HepG2 (cell line): ENCODE measurements at regions not wholly inside any gene's neighbourhood (a gene's known extent, or its start where the extent isn't known, plus 50 kb on each side); places are given as distances from the start of the nearest gene placed in this dataset.

Source experiments
- AGO1 ChIP-seq: fragments of 200-400 bp; formaldehyde crosslinking; IDR thresholded peaks from 2 replicates; pipeline ENCODE4 v1.6.1; 2017; ENCODE audit warnings: mild to moderate bottlenecking, low read depth, low read length, moderate library complexity; ENCODE audit not compliant: poor library complexity, severe bottlenecking
- CREM ChIP-seq, 2 experiments: sonication (generic) in 1 of 2; formaldehyde crosslinking in 1 of 2; IDR thresholded peaks; 2 replicates each; pipeline versions ENCODE4 v1.4.0 to v1.6.1; 2016 to 2020; ENCODE audit warnings: antibody characterized with exemption in 1 of 2, mild to moderate bottlenecking in 1 of 2, missing genetic modification reagents in 1 of 2
- DR1 ChIP-seq: sonication (generic); formaldehyde crosslinking; IDR thresholded peaks from 2 replicates; pipeline ENCODE4 v1.8.0; 2021; ENCODE audit warnings: mild to moderate bottlenecking, missing genetic modification reagents, inconsistent platforms
- E2F1 ChIP-seq: sonication (generic); formaldehyde crosslinking; IDR thresholded peaks from 2 replicates; pipeline ENCODE4 v1.5.0; 2020; ENCODE audit warnings: missing genetic modification reagents
- EP300 ChIP-seq, 3 experiments: sonication (generic) in 1 of 3; formaldehyde crosslinking in 1 of 3; IDR thresholded peaks; 2 replicates each; pipeline versions ENCODE4 v1.5.1 to v1.6.1; 2011 to 2020; ENCODE audit warnings: low read depth in 2 of 3, low read length in 2 of 3, borderline replicate concordance in 1 of 3, improper control_type of control experiment in 1 of 3, mild to moderate bottlenecking in 1 of 3, missing genetic modification reagents in 1 of 3, moderate library complexity in 1 of 3
- FOSL2 ChIP-seq: sonication (generic); formaldehyde crosslinking; IDR thresholded peaks from 2 replicates; pipeline ENCODE4 v1.4.0; 2020; ENCODE audit warnings: missing genetic modification reagents
- FOXA1 ChIP-seq, 2 experiments: fragments of 450-650 bp in 1 of 2; sonication (generic) in 1 of 2; formaldehyde crosslinking in 1 of 2; IDR thresholded peaks; 2 replicates each; pipeline versions ENCODE4 v1.4.0 to v1.6.1; 2016 to 2020; ENCODE audit warnings: missing genetic modification reagents in 1 of 2
- FOXP1 ChIP-seq, 2 experiments: fragments of 450-650 bp in 1 of 2; IDR thresholded peaks; 2 replicates each; pipeline ENCODE4 v1.6.1; 2017 to 2018; ENCODE audit warnings: antibody characterized with exemption in 1 of 2
- GATAD2A ChIP-seq: IDR thresholded peaks from 2 replicates; pipeline ENCODE4 v1.6.1; 2016
- HNRNPK ChIP-seq: fragments of 200-400 bp; formaldehyde crosslinking; IDR thresholded peaks from 2 replicates; pipeline ENCODE4 v1.6.1; 2018; ENCODE audit warnings: low read length, low read depth, moderate library complexity, mild to moderate bottlenecking; ENCODE audit not compliant: poor library complexity, severe bottlenecking
- IKZF4 ChIP-seq: sonication (generic); formaldehyde crosslinking; IDR thresholded peaks from 2 replicates; pipeline ENCODE4 v1.5.1; 2020; ENCODE audit warnings: borderline replicate concordance, mild to moderate bottlenecking, low read depth, missing genetic modification reagents; ENCODE audit errors: not compliant biosample characterization
- JUNB ChIP-seq: sonication (generic); formaldehyde crosslinking; IDR thresholded peaks from 2 replicates; pipeline ENCODE4 v1.8.0; 2022; ENCODE audit warnings: missing genetic modification reagents, mild to moderate bottlenecking, borderline replicate concordance
- KLF16 ChIP-seq, 2 experiments: sonication (generic) in 1 of 2; formaldehyde crosslinking in 1 of 2; IDR thresholded peaks; 2 replicates each; pipeline versions ENCODE4 v1.6.1 to v1.8.0; 2016 to 2023; ENCODE audit warnings: missing genetic modification reagents in 2 of 2, missing compliant biosample characterization in 1 of 2
- NFYB ChIP-seq: sonication (generic); formaldehyde crosslinking; IDR thresholded peaks from 2 replicates; pipeline ENCODE4 v1.4.0; 2020; ENCODE audit warnings: missing genetic modification reagents
- PAXIP1 ChIP-seq: sonication (generic); formaldehyde crosslinking; conservative IDR thresholded peaks from 2 replicates; pipeline ENCODE4 v1.4.0; 2020; ENCODE audit warnings: mild to moderate bottlenecking, missing genetic modification reagents, moderate library complexity
- PITX1 ChIP-seq: sonication (generic); formaldehyde crosslinking; IDR thresholded peaks from 2 replicates; pipeline ENCODE4 v1.5.1; 2020; ENCODE audit warnings: mild to moderate bottlenecking, missing genetic modification reagents
- POGZ ChIP-seq: sonication (generic); formaldehyde crosslinking; IDR thresholded peaks from 2 replicates; pipeline ENCODE4 v1.4.0; 2020; ENCODE audit warnings: mild to moderate bottlenecking, missing genetic modification reagents
- RBM22 ChIP-seq: fragments of 200-400 bp; formaldehyde crosslinking; optimal IDR thresholded peaks from 2 replicates; pipeline ENCODE3; 2017; ENCODE audit warnings: mild to moderate bottlenecking, low read length, moderate library complexity
- SAP130 ChIP-seq: IDR thresholded peaks from 2 replicates; pipeline ENCODE4 v1.6.1; 2016; ENCODE audit warnings: low read depth
- SIX4 ChIP-seq: sonication (generic); formaldehyde crosslinking; IDR thresholded peaks from 2 replicates; pipeline ENCODE4 v1.4.0; 2020; ENCODE audit warnings: missing genetic modification reagents
- SRSF4 ChIP-seq: fragments of 200-400 bp; formaldehyde crosslinking; IDR thresholded peaks from one replicate; pipeline ENCODE4 v1.6.1; 2018; ENCODE audit warnings: mild to moderate bottlenecking, low read depth, low read length, moderate library complexity; ENCODE audit not compliant: poor library complexity, severe bottlenecking
- TCF7 ChIP-seq: sonication (generic); IDR thresholded peaks from 2 replicates; pipeline ENCODE4 v1.6.1; 2016; ENCODE audit warnings: antibody characterized with exemption, low read depth
- TEAD3 ChIP-seq: optimal IDR thresholded peaks from 2 replicates; pipeline ENCODE3; 2016; ENCODE audit warnings: borderline replicate concordance
- ZNF580 ChIP-seq: IDR thresholded peaks from 2 replicates; pipeline ENCODE4 v1.6.1; 2016; ENCODE audit warnings: low read depth, borderline replicate concordance

- TF ChIP-seq NFYB (CRISPR knock-in tag): 0 out of 2 replicates have a peak, but pooled peaks have one; percentile 26
- peak; percentile 57; the same call in 1 of the 2 replicates for TF ChIP-seq PAXIP1 (CRISPR knock-in tag)
- peak; percentile 37 for TF ChIP-seq TEAD3
- no peak for TF ChIP-seq POGZ (CRISPR knock-in tag)
- no peak for TF ChIP-seq ZNF580
- TF ChIP-seq SAP130: peak; percentile 36
- 0 out of 2 replicates have a peak, but pooled peaks have one; percentile 30 for TF ChIP-seq FOXA1 (IDR thresholded peaks at IDR 0.05)
- peak; percentile 88 for TF ChIP-seq FOXA1 (CRISPR knock-in tag; IDR thresholded peaks at IDR 0.05)
- TF ChIP-seq JUNB: peak; percentile 39; the same call in 1 of the 2 replicates
- TF ChIP-seq HNRNPK: no peak
- no peak for TF ChIP-seq FOXP1 (IDR thresholded peaks at IDR 0.05)
- TF ChIP-seq FOXP1 (CRISPR knock-in tag; IDR thresholded peaks at IDR 0.05): peak; percentile 75
- TF ChIP-seq TCF7: 0 out of 2 replicates have a peak, but pooled peaks have one; percentile 23
- TF ChIP-seq GATAD2A (CRISPR knock-in tag): peak; percentile 77
- TF ChIP-seq KLF16 (CRISPR knock-in tag; IDR thresholded peaks at IDR 0.05): peak in 1 of 2 experiments; percentile 45; a peak in 1 of 4 replicates
- TF ChIP-seq IKZF4 (CRISPR knock-in tag): no peak
- TF ChIP-seq DR1 (CRISPR knock-in tag): no peak
- TF ChIP-seq E2F1 (CRISPR knock-in tag): no peak
- TF ChIP-seq RBM22: no peak
- TF ChIP-seq FOSL2 (CRISPR knock-in tag): peak; percentile 71
- TF ChIP-seq AGO1: no peak
- TF ChIP-seq CREM (IDR thresholded peaks at IDR 0.05): peak; percentile 60; the same call in 1 of the 2 replicates
- no peak for TF ChIP-seq CREM (CRISPR knock-in tag; IDR thresholded peaks at IDR 0.05)
- no peak for TF ChIP-seq PITX1
- TF ChIP-seq SRSF4: no peak
- peak; percentile 89 for TF ChIP-seq SIX4 (CRISPR knock-in tag)
- TF ChIP-seq EP300 (IDR thresholded peaks at IDR 0.05; ENCODE audit: low read depth in 2 of 2, low read length in 2 of 2): peak in 1 of 2 experiments; percentile 67; a peak in 2 of 4 replicates
- peak; percentile 33; the same call in 1 of the 2 replicates for TF ChIP-seq EP300 (CRISPR knock-in tag; IDR thresholded peaks at IDR 0.05; ENCODE audit: borderline replicate concordance)
Observed at GRCh38 chr3:159785273-159785708, 203.3 kb upstream of the IL12A start (continued).
